Neural progenitor cell (in vitro differentiated cells): ENCODE measurements at regions not wholly inside any gene's neighbourhood (a gene's known extent, or its start where the extent isn't known, plus 50 kb on each side); places are given as distances from the start of the nearest gene placed in this dataset.

Experiments used
- DNase-seq: peaks from one replicate; pipeline ENCODE4 v3.0.0-alpha.2; 2016; ENCODE audit warnings: low spot score
- H2AFZ ChIP-seq: fragments of 200-600 bp; sonication (generic); replicated peaks from 2 replicates; pipeline ENCODE4 v1.6.1; 2016; ENCODE audit warnings: antibody characterized with exemption
- H3F3A ChIP-seq: fragments of 200-600 bp; sonication (generic); 2 replicates; pipeline ENCODE4 v1.6.1; 2016; ENCODE audit warnings: antibody characterized with exemption, low read depth
- H3K27ac ChIP-seq: fragments of 200-600 bp; sonication (generic); 2 replicates; pipeline ENCODE4 v1.5.1; 2016; ENCODE audit warnings: mild to moderate bottlenecking
- H3K27me3 ChIP-seq: fragments of 200-600 bp; sonication (generic); 2 replicates; pipeline ENCODE4 v1.6.1; 2016; ENCODE audit warnings: mild to moderate bottlenecking, moderate library complexity
- H3K36me3 ChIP-seq: fragments of 200-600 bp; sonication (generic); 2 replicates; pipeline ENCODE4 v1.5.1; 2016
- H3K4me1 ChIP-seq: fragments of 200-600 bp; sonication (generic); 2 replicates; pipeline ENCODE4 v1.6.1; 2016; ENCODE audit warnings: mixed run types
- H3K4me2 ChIP-seq: fragments of 200-600 bp; sonication (generic); 2 replicates; pipeline ENCODE4 v1.6.1; 2016
- H3K4me3 ChIP-seq: fragments of 200-600 bp; sonication (generic); 2 replicates; pipeline ENCODE4 v1.5.1; 2016
- H3K79me2 ChIP-seq: fragments of 200-600 bp; sonication (generic); 2 replicates; pipeline ENCODE4 v1.6.1; 2016; ENCODE audit warnings: low read depth
- H3K9ac ChIP-seq: fragments of 200-600 bp; sonication (generic); 2 replicates; pipeline ENCODE4 v1.6.1; 2016
- H3K9me3 ChIP-seq: fragments of 200-600 bp; sonication (generic); 2 replicates; pipeline ENCODE4 v1.5.1; 2016; ENCODE audit warnings: low read depth
- H4K20me1 ChIP-seq: fragments of 200-600 bp; sonication (generic); 2 replicates; pipeline ENCODE4 v1.6.1; 2016; ENCODE audit warnings: low read depth
- H3K27ac Mint-ChIP-seq: 3 replicates; pipeline ENCODE4 v1.8.0; 2021; ENCODE audit warnings: mixed read lengths
- H3K27me3 Mint-ChIP-seq: 2 replicates; pipeline ENCODE4 v1.8.0; 2022; ENCODE audit warnings: low read depth, mild to moderate bottlenecking, inconsistent platforms, moderate library complexity, mixed read lengths; ENCODE audit not compliant: insufficient read depth
- H3K36me3 Mint-ChIP-seq: 3 replicates; pipeline ENCODE4 v1.8.0; 2021; ENCODE audit warnings: mixed read lengths
- H3K4me1 Mint-ChIP-seq: 3 replicates; pipeline ENCODE4 v1.8.0; 2021; ENCODE audit warnings: mixed read lengths
- H3K4me3 Mint-ChIP-seq: 3 replicates; pipeline ENCODE4 v1.8.0; 2021; ENCODE audit warnings: mild to moderate bottlenecking, moderate library complexity, mixed read lengths
- H3K9me3 Mint-ChIP-seq: 3 replicates; pipeline ENCODE4 v1.8.0; 2020; ENCODE audit warnings: mixed read lengths
- EZH2 ChIP-seq: fragments of 200-600 bp; sonication (generic); IDR thresholded peaks from 2 replicates; pipeline ENCODE4 v1.6.1; 2017; ENCODE audit warnings: antibody characterized with exemption, mild to moderate bottlenecking, moderate library complexity
- EZH2phosphoT487 ChIP-seq: fragments of 200-600 bp; sonication (generic); IDR thresholded peaks from 2 replicates; pipeline ENCODE4 v1.6.1; 2017; ENCODE audit warnings: antibody characterized with exemption
- TF ChIP-seq, protein P1 (sequence below): fragments of 200-600 bp; sonication (generic); IDR thresholded peaks from 2 replicates; pipeline ENCODE4 v1.5.1; 2017; ENCODE audit warnings: antibody characterized with exemption, mild to moderate bottlenecking

GRCh38 chr17:33500151-33500550 lies 207.1 kb upstream of the ASIC2 start:
- Mint-ChIP-seq H3K4me3 (no peak overlapping the region), H3K36me3 (no peaks in the 10 kb centered on the region), H3K9me3 (no peaks in the 10 kb centered on the region), H3K27me3 (peaks cover 5% of the 10 kb centered on the region), H3K27ac (no peak overlapping the region), H3K4me1 (no peaks in the 10 kb centered on the region)
- Histone ChIP-seq H3K4me1 (no peaks in the 10 kb centered on the region), H3K27me3 (no peaks in the 10 kb centered on the region), H3K27ac (no peak overlapping the region), H3K4me2 (no peak overlapping the region), H3F3A (no peaks in the 10 kb centered on the region), H3K36me3 (no peaks in the 10 kb centered on the region), H3K79me2 (no peaks in the 10 kb centered on the region), H3K4me3 (no peak overlapping the region), H2AFZ (no peak overlapping the region), H4K20me1 (no peaks in the 10 kb centered on the region), H3K9me3 (no peaks in the 10 kb centered on the region), H3K9ac (no peak overlapping the region)
- TF ChIP-seq, protein P1, sequence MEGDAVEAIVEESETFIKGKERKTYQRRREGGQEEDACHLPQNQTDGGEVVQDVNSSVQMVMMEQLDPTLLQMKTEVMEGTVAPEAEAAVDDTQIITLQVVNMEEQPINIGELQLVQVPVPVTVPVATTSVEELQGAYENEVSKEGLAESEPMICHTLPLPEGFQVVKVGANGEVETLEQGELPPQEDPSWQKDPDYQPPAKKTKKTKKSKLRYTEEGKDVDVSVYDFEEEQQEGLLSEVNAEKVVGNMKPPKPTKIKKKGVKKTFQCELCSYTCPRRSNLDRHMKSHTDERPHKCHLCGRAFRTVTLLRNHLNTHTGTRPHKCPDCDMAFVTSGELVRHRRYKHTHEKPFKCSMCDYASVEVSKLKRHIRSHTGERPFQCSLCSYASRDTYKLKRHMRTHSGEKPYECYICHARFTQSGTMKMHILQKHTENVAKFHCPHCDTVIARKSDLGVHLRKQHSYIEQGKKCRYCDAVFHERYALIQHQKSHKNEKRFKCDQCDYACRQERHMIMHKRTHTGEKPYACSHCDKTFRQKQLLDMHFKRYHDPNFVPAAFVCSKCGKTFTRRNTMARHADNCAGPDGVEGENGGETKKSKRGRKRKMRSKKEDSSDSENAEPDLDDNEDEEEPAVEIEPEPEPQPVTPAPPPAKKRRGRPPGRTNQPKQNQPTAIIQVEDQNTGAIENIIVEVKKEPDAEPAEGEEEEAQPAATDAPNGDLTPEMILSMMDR: no peak
- no peak for TF ChIP-seq EZH2phosphoT487
- TF ChIP-seq EZH2: no peak
- no peak for DNase-seq

DNA sequence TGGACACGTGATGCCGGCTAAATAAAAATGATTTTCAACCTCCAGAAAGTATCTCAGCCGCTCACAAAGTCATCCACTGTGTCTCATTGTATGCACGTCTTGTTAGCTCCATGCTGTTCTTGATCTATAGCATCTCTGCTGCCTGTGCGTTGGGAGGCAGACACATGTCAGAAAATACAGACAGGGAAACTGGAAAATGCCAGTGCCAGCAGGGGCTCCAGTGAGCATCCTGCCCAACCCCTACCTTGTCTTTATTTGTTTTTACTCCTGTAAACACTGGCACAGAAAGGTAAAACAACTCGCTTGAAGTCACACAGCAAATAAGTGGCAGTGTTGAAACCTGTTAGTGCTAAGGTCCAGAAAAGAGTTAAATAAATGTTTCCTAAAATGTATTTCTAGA lies 208.1 kb upstream of the ASIC2 start:
- Histone ChIP-seq H3K4me2 (no peak overlapping the region), H3K79me2 (no peaks in the 10 kb centered on the region), H3K4me3 (no peak overlapping the region), H2AFZ (no peak overlapping the region), H3K36me3 (no peaks in the 10 kb centered on the region), H3F3A (no peaks in the 10 kb centered on the region), H3K27ac (no peak overlapping the region), H4K20me1 (no peaks in the 10 kb centered on the region), H3K9me3 (no peaks in the 10 kb centered on the region), H3K4me1 (no peaks in the 10 kb centered on the region), H3K27me3 (no peaks in the 10 kb centered on the region), H3K9ac (no peak overlapping the region)
- Mint-ChIP-seq H3K4me1 (no peaks in the 10 kb centered on the region), H3K27ac (no peak overlapping the region), H3K27me3 (peaks cover 6% of the 10 kb centered on the region), H3K4me3 (peak overlapping the region; percentile 27), H3K36me3 (no peaks in the 10 kb centered on the region), H3K9me3 (no peaks in the 10 kb centered on the region)
- TF ChIP-seq EZH2phosphoT487 (no peak), EZH2 (no peak)
- TF ChIP-seq, protein P1: peak; percentile 19
- DNase-seq: no peak

DNA sequence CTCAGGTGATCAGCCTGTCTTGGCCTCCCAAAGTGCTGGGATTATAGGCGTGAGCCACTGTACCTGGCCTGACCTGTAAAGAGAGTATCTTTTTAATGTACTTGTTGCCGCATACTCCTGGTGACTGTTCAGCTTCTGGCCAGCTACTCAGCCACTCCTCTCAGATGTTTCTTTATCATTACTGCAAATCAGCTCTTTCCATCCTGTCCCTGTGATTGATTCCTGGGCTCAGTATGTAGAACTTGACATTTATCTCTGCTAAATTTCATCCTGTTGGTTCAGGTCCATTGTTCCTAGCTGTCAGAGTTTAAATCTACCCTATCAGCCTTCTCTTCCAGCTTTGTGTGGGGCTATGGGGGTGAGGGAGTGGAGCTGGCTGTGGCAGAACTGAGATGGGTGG lies 211.5 kb upstream of the ASIC2 start:
- Histone ChIP-seq H3K27me3 (no peaks in the 10 kb centered on the region), H3K36me3 (no peaks in the 10 kb centered on the region), H3K4me1 (no peaks in the 10 kb centered on the region), H2AFZ (no peak overlapping the region), H4K20me1 (no peaks in the 10 kb centered on the region), H3K9ac (no peak overlapping the region), H3F3A (no peaks in the 10 kb centered on the region), H3K9me3 (no peaks in the 10 kb centered on the region), H3K79me2 (no peaks in the 10 kb centered on the region), H3K27ac (no peak overlapping the region), H3K4me3 (no peak overlapping the region), H3K4me2 (no peak overlapping the region)
- no peak overlapping the region for H3K27ac Mint-ChIP-seq
- H3K36me3 Mint-ChIP-seq: no peaks in the 10 kb centered on the region
- peaks cover 7% of the 10 kb centered on the region for H3K27me3 Mint-ChIP-seq
- no peaks in the 10 kb centered on the region for H3K9me3 Mint-ChIP-seq
- no peak overlapping the region for H3K4me3 Mint-ChIP-seq
- DNase-seq: no peak
- H3K4me1 Mint-ChIP-seq: peaks cover 8% of the 10 kb centered on the region
- TF ChIP-seq EZH2: no peak
- TF ChIP-seq EZH2phosphoT487: no peak
- TF ChIP-seq, protein P1: no peak
